OCI-LY1 (cell line): ENCODE measurements at regions not wholly inside any gene's neighbourhood (a gene's known extent, or its start where the extent isn't known, plus 50 kb on each side); places are given as distances from the start of the nearest gene placed in this dataset.

Experiments used
- EZH2 ChIP-seq: fragments of 200-600 bp; sonication (generic), shearing (Covaris generic); IDR thresholded peaks from 2 replicates; pipeline ENCODE4 v1.8.0; 2017; ENCODE audit warnings: borderline replicate concordance, mixed run types, mild to moderate bottlenecking, antibody characterized with exemption, low read length, moderate library complexity, mixed read lengths
- TF ChIP-seq, protein P1 (sequence below): fragments of 200-600 bp; sonication (generic), shearing (Covaris generic); IDR thresholded peaks from 2 replicates; pipeline ENCODE4 v1.5.1; 2017; ENCODE audit warnings: mild to moderate bottlenecking, antibody characterized with exemption, low read length, moderate library complexity, mixed read lengths

DNA sequence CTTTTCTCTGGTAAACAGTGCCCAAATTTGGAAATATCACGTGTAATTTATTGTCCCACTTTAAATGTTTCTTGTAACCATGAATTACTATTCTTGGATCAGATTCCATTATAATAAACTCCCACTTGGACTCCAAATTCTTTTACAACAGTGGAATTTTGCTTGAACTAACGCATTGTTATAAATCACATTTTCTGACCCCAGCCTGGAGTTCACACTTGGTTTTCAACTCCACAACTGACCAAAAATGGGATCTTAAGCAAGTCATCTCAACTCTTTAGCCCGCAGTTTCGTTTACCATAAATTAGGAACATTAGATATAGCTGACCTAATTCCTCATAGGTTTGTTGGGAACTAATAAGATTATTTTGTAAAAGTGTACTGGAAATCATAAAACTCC lies 336.8 kb upstream of the NCAM1 start:
- TF ChIP-seq, protein P1, sequence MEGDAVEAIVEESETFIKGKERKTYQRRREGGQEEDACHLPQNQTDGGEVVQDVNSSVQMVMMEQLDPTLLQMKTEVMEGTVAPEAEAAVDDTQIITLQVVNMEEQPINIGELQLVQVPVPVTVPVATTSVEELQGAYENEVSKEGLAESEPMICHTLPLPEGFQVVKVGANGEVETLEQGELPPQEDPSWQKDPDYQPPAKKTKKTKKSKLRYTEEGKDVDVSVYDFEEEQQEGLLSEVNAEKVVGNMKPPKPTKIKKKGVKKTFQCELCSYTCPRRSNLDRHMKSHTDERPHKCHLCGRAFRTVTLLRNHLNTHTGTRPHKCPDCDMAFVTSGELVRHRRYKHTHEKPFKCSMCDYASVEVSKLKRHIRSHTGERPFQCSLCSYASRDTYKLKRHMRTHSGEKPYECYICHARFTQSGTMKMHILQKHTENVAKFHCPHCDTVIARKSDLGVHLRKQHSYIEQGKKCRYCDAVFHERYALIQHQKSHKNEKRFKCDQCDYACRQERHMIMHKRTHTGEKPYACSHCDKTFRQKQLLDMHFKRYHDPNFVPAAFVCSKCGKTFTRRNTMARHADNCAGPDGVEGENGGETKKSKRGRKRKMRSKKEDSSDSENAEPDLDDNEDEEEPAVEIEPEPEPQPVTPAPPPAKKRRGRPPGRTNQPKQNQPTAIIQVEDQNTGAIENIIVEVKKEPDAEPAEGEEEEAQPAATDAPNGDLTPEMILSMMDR = no peak
- TF ChIP-seq EZH2 = no peak
